ENCODE measurements at regions not wholly inside any gene's neighbourhood (a gene's known extent, or its start where the extent isn't known, plus 50 kb on each side); places are given as distances from the start of the nearest gene placed in this dataset.

- Histone ChIP-seq H3K36me3 (ENCODE audit: insufficient read depth) (no peaks in the 10 kb centered on the region), H3K9ac (no peak overlapping the region), H3K4me3 (IDR thresholded peaks at IDR 0.05; ENCODE audit: insufficient read depth, low read depth, low read length) (no peak overlapping the region), H3K27me3 (ENCODE audit: insufficient read depth, low read depth) (no peaks in the 10 kb centered on the region), H3K27ac (no peak overlapping the region), H3K4me2 (no peak overlapping the region), H4K20me1 (ENCODE audit: insufficient read depth) (no peaks in the 10 kb centered on the region), H2AFZ (ENCODE audit: low read depth) (no peak overlapping the region), H3K79me2 (ENCODE audit: insufficient read depth, low read depth) (no peaks in the 10 kb centered on the region), H3K4me1 (ENCODE audit: low read depth, poor library complexity, severe bottlenecking) (no peaks in the 10 kb centered on the region)
- TF ChIP-seq CTCF (conservative IDR thresholded peaks at IDR 0.05; ENCODE audit: low read depth, low read length), result no peak
These were observed 515.8 kb downstream of the KDM4C start for GRCh38 chr9:7273575-7273974.

- H3K79me2 ChIP-seq (ENCODE audit: insufficient read depth, low read depth), result no peaks in the 10 kb centered on the region
- H3K4me3 ChIP-seq (IDR thresholded peaks at IDR 0.05; ENCODE audit: insufficient read depth, low read depth, low read length), result no peak overlapping the region
- no peaks in the 10 kb centered on the region for H4K20me1 ChIP-seq (ENCODE audit: insufficient read depth)
- H2AFZ ChIP-seq (ENCODE audit: low read depth), result no peak overlapping the region
- H3K4me1 ChIP-seq (ENCODE audit: low read depth, poor library complexity, severe bottlenecking), result no peaks in the 10 kb centered on the region
- no peaks in the 10 kb centered on the region for H3K27me3 ChIP-seq (ENCODE audit: insufficient read depth, low read depth)
- H3K9ac ChIP-seq, result no peak overlapping the region
- H3K4me2 ChIP-seq, result no peak overlapping the region
- H3K36me3 ChIP-seq (ENCODE audit: insufficient read depth), result no peaks in the 10 kb centered on the region
- H3K27ac ChIP-seq, result no peak overlapping the region
- TF ChIP-seq CTCF (conservative IDR thresholded peaks at IDR 0.05; ENCODE audit: low read depth, low read length), result no peak
These were observed 509.3 kb downstream of the KDM4C start for GRCh38 chr9:7266911-7267595.

- Histone ChIP-seq H2AFZ (ENCODE audit: low read depth) (no peak overlapping the region), H3K27me3 (ENCODE audit: insufficient read depth, low read depth) (no peaks in the 10 kb centered on the region), H3K36me3 (ENCODE audit: insufficient read depth) (no peaks in the 10 kb centered on the region), H3K4me1 (ENCODE audit: low read depth, poor library complexity, severe bottlenecking) (no peaks in the 10 kb centered on the region), H3K4me3 (IDR thresholded peaks at IDR 0.05; ENCODE audit: insufficient read depth, low read depth, low read length) (no peak overlapping the region), H3K27ac (no peak overlapping the region), H3K9ac (no peak overlapping the region), H3K79me2 (ENCODE audit: insufficient read depth, low read depth) (no peaks in the 10 kb centered on the region), H4K20me1 (ENCODE audit: insufficient read depth) (no peaks in the 10 kb centered on the region), H3K4me2 (no peak overlapping the region)
- TF ChIP-seq CTCF (conservative IDR thresholded peaks at IDR 0.05; ENCODE audit: low read depth, low read length), result no peak
These were observed 507.4 kb downstream of the KDM4C start for GRCh38 chr9:7265181-7265580.

- TF ChIP-seq CTCF (conservative IDR thresholded peaks at IDR 0.05; ENCODE audit: low read depth, low read length), result no peak
- no peaks in the 10 kb centered on the region for H3K79me2 ChIP-seq (ENCODE audit: insufficient read depth, low read depth)
- H4K20me1 ChIP-seq (ENCODE audit: insufficient read depth), result no peaks in the 10 kb centered on the region
These were observed 501.9 kb downstream of the KDM4C start for GRCh38 chr9:7259544-7260241.

More at GRCh38 chr9:7259544-7260241, 501.9 kb downstream of the KDM4C start:
- Histone ChIP-seq H3K36me3 (ENCODE audit: insufficient read depth) (no peaks in the 10 kb centered on the region), H2AFZ (ENCODE audit: low read depth) (no peak overlapping the region), H3K4me3 (IDR thresholded peaks at IDR 0.05; ENCODE audit: insufficient read depth, low read depth, low read length) (no peak overlapping the region), H3K9ac (no peak overlapping the region), H3K4me2 (no peak overlapping the region), H3K27me3 (ENCODE audit: insufficient read depth, low read depth) (no peaks in the 10 kb centered on the region), H3K4me1 (ENCODE audit: low read depth, poor library complexity, severe bottlenecking) (no peaks in the 10 kb centered on the region), H3K27ac (no peak overlapping the region)

Data from KMS-11 (cell line).